HG02884 (cell line): ENCODE measurements at regions not wholly inside any gene's neighbourhood (a gene's known extent, or its start where the extent isn't known, plus 50 kb on each side); places are given as distances from the start of the nearest gene placed in this dataset.

Experiments used
- ATAC-seq: cut with Tn5 transposase; IDR thresholded peaks from one replicate; pipeline ENCODE4 v1.9.1; 2021; ENCODE audit warnings: mild to moderate bottlenecking, moderate library complexity; ENCODE audit not compliant: unreplicated experiment

- no peak for ATAC-seq
Observed at GRCh38 chr22:23415490-23415851, 164.6 kb downstream of the IGLL1 start.

- ATAC-seq, result no peak
Observed at GRCh38 chr22:23414727-23415489, 165.2 kb downstream of the IGLL1 start.

DNA sequence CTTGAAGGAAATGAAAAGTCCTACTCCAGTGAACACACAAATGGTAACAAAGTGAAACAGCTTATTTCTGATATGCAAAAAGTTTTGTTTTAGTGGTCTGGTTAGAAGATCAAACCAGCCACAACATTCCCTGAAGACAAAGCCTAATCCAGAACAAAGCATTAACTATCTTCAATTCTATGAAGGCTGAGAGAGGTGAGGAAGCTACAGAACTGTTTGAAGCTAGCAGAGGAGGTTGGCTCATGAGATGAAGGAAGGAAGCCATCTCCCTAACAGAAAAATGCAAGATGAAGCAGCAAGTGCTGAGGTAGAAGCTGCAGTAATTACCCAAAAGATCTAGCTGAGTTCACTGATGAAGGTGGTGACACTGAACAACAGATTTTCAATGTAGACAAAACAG lies 168.4 kb downstream of the IGLL1 start:
- no peak for ATAC-seq

GRCh38 chr22:23410411-23410810 lies 169.7 kb downstream of the IGLL1 start:
- ATAC-seq, result no peak

- ATAC-seq, result no peak
Observed at GRCh38 chr22:23409976-23410375, 170.1 kb downstream of the IGLL1 start.

DNA sequence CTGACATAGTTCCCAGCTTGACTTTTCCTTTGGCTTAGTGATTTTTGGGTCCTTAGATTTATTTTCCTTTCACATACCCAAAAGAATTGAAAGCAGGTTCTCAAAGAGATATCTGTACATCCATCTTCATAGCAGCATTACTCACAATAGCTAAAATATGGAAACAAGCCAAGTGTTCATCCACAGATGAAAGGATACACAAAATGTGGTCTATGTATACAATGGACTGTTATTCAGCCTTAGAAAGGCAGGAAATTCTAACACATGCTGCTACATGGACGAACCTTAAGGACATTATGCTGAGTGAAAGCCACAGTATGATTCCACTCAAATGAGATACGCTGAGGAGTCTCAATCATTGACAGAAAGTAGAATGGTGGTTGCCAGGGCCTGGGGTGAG lies 171.8 kb downstream of the IGLL1 start:
- ATAC-seq, result no peak

DNA sequence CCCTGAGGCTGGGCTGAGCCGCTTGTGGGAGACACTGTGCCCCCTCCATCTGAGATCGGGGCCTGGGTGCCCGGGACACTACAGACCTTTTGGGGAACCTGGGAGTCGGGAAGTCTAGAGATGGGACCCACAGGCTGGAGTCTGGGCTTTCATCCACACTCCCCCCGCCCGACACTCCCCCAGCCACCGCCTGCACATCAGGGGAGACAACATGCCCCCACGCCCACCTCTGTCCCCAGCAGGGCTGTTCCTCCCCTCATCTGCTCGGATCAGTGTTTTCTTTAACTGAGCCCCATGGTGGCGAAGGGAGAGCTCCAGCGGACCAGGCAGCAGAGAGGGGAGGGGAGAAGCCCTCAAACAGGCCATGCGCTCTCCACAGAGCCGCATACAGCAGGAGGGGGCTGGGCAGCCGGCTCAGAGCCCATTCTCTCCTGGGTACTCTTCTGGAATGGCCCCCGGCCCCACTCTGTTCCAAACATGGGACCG lies 174.7 kb downstream of the IGLL1 start:
- no peak for ATAC-seq

GRCh38 chr22:23404689-23405365 lies 175.3 kb downstream of the IGLL1 start:
- ATAC-seq, result no peak

DNA sequence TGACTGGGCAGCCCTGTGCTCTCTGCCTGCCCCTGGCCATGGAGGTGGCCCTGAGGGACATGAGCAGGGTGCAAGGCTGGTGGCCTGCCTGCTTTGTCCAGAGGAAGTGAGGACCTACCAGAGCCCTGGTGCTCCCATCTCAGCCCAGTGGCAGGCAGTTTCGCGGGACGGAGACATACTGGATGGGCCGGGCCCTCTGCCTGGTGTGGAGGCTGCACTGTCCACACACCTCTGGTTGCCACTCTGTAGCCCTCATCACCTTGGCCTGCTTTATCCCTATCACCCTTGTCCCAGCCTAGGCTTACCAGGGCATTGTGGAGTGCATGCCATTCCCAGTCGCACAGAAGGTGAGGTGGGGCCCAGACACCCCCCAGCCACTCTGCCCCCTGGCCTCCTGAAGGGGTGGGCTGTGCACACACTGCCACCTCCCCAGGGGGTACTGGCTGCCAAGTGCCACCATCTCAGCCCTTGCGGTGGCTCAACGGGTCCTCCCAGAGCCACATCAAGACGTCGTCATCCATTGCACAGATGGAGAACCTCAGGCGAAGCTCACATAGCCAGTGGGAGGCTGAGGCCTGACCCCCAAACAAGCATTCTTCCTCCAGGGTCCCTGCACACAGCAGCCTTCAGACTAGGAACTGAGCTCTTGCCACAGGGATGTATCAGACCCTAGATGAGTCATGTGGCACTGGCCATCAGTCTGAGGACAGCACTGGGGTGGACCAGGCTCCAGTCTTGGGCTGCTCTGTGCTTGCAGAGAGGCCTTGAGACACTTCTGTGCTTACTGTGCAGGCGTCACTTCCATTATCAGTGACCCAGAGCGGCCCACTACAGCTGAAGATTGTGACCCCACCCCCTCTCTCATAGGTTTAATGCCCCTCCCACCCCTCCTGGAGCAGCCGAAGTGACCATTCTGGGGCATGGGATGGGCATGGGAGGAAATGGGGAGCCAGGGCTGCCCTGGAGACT lies 176.1 kb downstream of the IGLL1 start:
- ATAC-seq, result no peak

- no peak for ATAC-seq
Observed at GRCh38 chr22:23403152-23403719, 176.9 kb downstream of the IGLL1 start.

- peak; percentile 60 for ATAC-seq
Observed at GRCh38 chr22:23402275-23403151, 177.6 kb downstream of the IGLL1 start.

DNA sequence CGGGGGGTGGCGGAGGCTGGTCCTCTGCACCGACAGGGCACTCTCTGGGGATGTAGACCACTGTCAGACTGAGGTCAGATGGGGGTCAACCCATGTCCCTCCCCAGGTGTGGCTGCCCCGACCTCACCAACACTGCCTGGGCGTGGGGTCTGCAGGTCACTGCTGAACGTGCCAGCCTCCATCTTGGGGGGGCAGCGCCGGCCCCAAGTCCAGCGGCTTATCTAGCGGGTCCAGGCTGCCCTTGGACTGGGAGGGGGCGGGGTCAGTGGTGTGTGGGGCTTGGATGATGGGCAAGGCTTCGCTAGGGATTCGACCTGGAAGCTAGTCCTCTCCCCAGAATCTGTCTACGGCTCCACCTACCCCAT lies 178.2 kb downstream of the IGLL1 start:
- no peak for ATAC-seq

DNA sequence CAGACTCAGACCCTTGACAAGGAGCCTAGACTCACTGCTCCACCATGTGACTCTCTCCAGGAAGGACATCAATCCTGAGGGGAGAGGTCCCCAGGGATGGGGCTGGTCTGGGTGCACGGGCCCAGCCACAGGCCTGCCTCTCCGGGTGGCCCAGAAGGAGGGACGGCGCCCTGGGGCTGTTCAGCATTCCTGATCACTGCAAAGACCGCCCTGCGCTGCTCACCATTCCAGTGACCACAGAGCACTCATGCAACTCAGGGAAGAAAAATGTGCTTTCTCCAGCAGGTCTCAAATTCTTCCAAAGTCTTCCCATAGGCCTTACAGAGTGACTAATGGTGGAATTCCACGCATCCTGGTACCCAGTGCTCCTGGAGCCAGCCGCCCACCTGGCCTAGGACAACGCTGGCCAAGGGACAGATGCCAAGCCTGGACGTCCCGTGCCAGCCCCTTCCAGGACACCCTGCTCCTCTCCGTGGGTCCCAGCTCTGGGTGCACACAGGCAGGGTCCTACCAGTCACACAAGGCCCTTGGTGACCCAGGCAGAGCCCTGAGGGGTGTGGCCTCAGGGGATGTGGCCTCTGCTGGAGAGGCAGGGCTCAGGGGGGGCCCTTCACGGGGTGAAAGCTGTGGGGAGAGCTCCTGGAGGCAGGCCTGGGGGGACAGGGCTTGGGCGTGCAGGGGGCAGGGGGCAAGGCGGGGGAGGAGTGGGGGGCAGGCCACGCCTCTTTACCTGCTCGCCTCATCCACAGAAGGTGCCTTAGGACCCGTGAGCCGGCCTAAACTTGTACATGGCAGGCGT lies 178.8 kb downstream of the IGLL1 start:
- ATAC-seq, result no peak

GRCh38 chr22:23400286-23400981 lies 179.7 kb downstream of the IGLL1 start:
- ATAC-seq, result no peak

DNA sequence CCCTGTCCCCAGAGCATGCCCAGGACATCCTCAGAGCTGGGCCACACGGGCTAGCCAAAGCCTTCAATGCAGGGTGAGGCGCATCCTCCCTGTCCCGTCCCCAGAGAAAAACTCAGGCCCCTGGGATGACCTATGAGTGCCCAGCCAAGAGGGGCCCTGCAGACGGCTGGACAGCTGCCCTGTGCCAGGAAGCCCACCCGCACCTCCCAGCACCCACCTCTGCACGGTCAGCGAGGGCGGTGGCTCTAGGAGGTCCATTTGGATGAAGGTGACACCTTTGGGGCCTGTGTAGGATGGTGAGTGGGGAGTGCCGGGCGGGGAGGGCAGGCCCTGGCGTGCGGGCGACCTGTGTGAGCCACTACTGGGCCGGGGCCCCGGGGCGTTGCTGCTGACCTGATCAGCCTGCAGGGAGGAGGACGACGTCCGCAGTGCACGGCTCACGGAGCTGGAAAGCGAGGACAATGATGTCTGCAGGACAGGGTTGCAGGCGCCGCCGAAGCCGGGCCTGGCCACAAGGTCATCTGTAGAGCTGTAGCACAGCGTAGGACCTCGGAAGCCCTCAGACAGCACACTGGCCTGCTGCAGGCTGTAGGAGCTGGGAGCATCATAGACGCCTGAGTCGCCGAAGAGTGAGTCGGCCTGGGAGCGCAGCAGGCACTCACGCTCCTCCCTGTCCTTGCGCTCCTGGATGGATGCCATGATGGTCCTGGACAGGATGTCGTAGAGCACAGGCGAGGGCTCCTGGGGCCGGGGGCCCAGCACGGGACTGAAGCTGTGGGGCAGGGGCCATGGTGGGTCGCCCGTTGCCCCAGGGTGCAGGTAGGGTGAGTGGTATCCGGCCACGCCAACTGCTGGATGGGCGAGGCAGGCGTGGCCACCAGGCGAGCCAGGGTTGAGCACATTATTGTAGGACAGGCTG lies 180.5 kb downstream of the IGLL1 start:
- ATAC-seq, result no peak

DNA sequence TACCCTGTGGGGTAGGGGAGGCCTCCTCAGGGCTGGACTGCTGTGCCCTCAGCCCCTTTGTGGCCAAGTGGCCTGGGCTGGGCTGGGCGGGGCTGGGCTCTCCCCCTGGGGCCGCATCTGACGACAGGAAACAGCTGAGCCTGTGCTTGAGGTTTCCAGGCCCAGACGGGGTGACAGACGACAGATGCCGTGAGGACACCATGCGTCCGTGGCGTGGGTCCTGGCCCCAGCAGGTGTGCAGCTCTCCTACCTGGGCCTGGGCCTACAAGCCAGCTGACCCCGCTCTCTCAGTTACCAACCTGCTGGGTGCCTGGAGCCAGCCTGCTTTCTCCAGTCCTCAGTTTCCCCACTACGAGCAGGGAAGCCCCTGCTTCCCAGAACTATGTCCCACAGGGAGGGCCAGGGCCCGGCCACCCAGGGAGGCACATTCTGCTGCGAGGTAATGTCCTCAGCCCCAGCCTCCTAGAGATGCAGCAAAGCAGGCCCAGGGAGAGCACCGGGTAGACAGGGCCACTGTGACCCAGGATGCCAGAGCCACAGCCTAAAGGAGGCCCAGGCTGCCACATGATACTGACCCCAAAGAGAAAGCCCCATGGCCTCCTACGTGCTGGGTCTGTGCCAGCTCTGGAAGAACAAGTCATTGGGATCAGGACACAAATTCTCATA lies 181.3 kb downstream of the IGLL1 start:
- no peak for ATAC-seq
